OCI-LY7 (cell line): ENCODE measurements at regions not wholly inside any gene's neighbourhood (a gene's known extent, or its start where the extent isn't known, plus 50 kb on each side); places are given as distances from the start of the nearest gene placed in this dataset.
"Not testable (repeated sequence)": the region's sequence is repeated elsewhere in the genome, so short reads cannot be mapped to it uniquely, and the experiment has no call there.

Source experiments
- BruUV-seq: library from RNA; stranded (reverse); fragments of 400-500 nt; replicated peaks from 2 replicates; lab custom pipeline; 2021; lab: Mats Ljungman, UMichigan
- CTCF ChIA-PET: fragments of 300-600 bp; sonication (Branson Sonifier 250); formaldehyde crosslinking; loops from one replicate; lab custom pipeline; 2022; ENCODE audit warnings: antibody characterized with exemption; ENCODE audit not compliant: unreplicated experiment; lab: Charles Lee
- POLR2A ChIA-PET: fragments of 300-600 bp; sonication (Branson Sonifier 250); formaldehyde crosslinking; loops from one replicate; lab custom pipeline; 2022; ENCODE audit warnings: antibody characterized with exemption; lab: Charles Lee
- DNase-seq: peaks from one replicate; pipeline ENCODE4 v3.0.0-alpha.2; 2015; ENCODE audit warnings: low spot score
- H2AFZ ChIP-seq: fragments of 200-600 bp; sonication (generic), shearing (Covaris generic); 2 replicates; pipeline ENCODE4 v1.6.1; 2014; ENCODE audit warnings: mild to moderate bottlenecking, antibody characterized with exemption, low read length, moderate library complexity
- H3K27ac ChIP-seq: fragments of 200-600 bp; sonication (generic); 2 replicates; pipeline ENCODE4 v1.5.1; 2014; ENCODE audit warnings: mixed run types, low read depth, mild to moderate bottlenecking, moderate library complexity, low read length, inconsistent platforms; ENCODE audit not compliant: poor library complexity, severe bottlenecking
- H3K36me3 ChIP-seq: fragments of 200-600 bp; sonication (generic); 2 replicates; pipeline ENCODE4 v1.6.1; 2014; ENCODE audit warnings: mild to moderate bottlenecking, antibody characterized with exemption, low read length, moderate library complexity, mixed read lengths; ENCODE audit not compliant: insufficient read depth
- H3K4me1 ChIP-seq: fragments of 200-600 bp; sonication (generic); 2 replicates; pipeline ENCODE4 v1.5.1; 2014; ENCODE audit warnings: mild to moderate bottlenecking, low read length; ENCODE audit not compliant: insufficient read depth, poor library complexity, severe bottlenecking
- H3K4me2 ChIP-seq: fragments of 200-600 bp; sonication (generic); 2 replicates; pipeline ENCODE4 v1.6.1; 2014; ENCODE audit warnings: mild to moderate bottlenecking, low read length
- H3K4me3 ChIP-seq: fragments of 200-600 bp; sonication (generic); 2 replicates; pipeline ENCODE4 v1.5.1; 2014; ENCODE audit warnings: mild to moderate bottlenecking, low read depth, low read length; ENCODE audit not compliant: poor library complexity, severe bottlenecking
- H3K79me2 ChIP-seq: fragments of 200-600 bp; sonication (generic); 2 replicates; pipeline ENCODE4 v1.6.1; 2016; ENCODE audit warnings: low read depth, mild to moderate bottlenecking, low read length, moderate library complexity, mixed read lengths; ENCODE audit not compliant: insufficient read depth
- H3K9me2 ChIP-seq: fragments of 200-600 bp; sonication (generic); 2 replicates; pipeline ENCODE4 v1.6.1; 2016; ENCODE audit warnings: mild to moderate bottlenecking, low read length, mixed read lengths; ENCODE audit not compliant: insufficient read depth
- H3K9me3 ChIP-seq: fragments of 200-600 bp; sonication (generic); 2 replicates; pipeline ENCODE4 v1.6.1; 2014; ENCODE audit warnings: mild to moderate bottlenecking, mixed run types, low read length, mixed read lengths
- H4K20me1 ChIP-seq: fragments of 200-600 bp; sonication (generic); 2 replicates; pipeline ENCODE4 v1.6.1; 2014; ENCODE audit warnings: mild to moderate bottlenecking, antibody characterized with exemption, low read length, moderate library complexity, mixed read lengths; ENCODE audit not compliant: insufficient read depth
- EZH2phosphoT487 ChIP-seq: fragments of 200-600 bp; sonication (generic); IDR thresholded peaks from 2 replicates; pipeline ENCODE4 v1.6.1; 2018; ENCODE audit warnings: low read depth, borderline replicate concordance, mild to moderate bottlenecking, mixed run types, antibody characterized with exemption, low read length, moderate library complexity, mixed read lengths
- intact Hi-C: fragments of 100-400 bp; cut with micrococcal nuclease; formaldehyde crosslinking; loops from one replicate; pipeline ENCODE4 v1.10.0; 2022; ENCODE audit not compliant: unreplicated experiment
- TF ChIP-seq, protein P1 (sequence below): fragments of 200-600 bp; sonication (generic); conservative IDR thresholded peaks from 2 replicates; pipeline ENCODE4 v1.5.1; 2014; ENCODE audit warnings: mild to moderate bottlenecking, antibody characterized with exemption, low read length, moderate library complexity, mixed read lengths

DNA sequence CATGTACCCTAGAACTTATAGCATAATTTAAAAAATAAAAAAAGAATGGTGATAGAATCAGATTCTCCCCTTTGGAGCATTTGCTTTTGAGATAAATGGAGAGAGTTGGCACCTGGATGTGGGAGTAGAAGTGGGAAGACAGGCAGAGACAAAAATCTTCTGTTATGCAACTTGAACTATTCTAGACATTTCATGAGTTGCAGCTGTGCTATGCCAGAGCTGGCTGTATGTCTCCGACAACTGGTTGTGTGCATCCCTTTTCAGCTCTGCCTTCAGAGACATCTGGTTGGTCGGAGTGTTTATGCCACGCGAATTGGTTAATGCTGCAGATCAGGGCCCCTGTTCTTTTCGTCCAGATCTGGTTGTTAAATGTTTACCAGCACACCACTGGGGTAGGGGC is 161.3 kb downstream of the JRKL start:
- no peak for DNase-seq
- no peaks in the 10 kb centered on the region for H3K9me3 ChIP-seq
- H3K27ac ChIP-seq = no peak overlapping the region
- intact Hi-C loops = no loop called here
- CTCF ChIA-PET = no interaction called here
- BruUV-seq = no TSS peak
- POLR2A ChIA-PET = no interaction called here
- no peaks in the 10 kb centered on the region for H3K36me3 ChIP-seq
- no peak overlapping the region for H2AFZ ChIP-seq
- H3K4me3 ChIP-seq = no peak overlapping the region
- no peaks in the 10 kb centered on the region for H4K20me1 ChIP-seq
- no peak for TF ChIP-seq EZH2phosphoT487
- TF ChIP-seq, protein P1, sequence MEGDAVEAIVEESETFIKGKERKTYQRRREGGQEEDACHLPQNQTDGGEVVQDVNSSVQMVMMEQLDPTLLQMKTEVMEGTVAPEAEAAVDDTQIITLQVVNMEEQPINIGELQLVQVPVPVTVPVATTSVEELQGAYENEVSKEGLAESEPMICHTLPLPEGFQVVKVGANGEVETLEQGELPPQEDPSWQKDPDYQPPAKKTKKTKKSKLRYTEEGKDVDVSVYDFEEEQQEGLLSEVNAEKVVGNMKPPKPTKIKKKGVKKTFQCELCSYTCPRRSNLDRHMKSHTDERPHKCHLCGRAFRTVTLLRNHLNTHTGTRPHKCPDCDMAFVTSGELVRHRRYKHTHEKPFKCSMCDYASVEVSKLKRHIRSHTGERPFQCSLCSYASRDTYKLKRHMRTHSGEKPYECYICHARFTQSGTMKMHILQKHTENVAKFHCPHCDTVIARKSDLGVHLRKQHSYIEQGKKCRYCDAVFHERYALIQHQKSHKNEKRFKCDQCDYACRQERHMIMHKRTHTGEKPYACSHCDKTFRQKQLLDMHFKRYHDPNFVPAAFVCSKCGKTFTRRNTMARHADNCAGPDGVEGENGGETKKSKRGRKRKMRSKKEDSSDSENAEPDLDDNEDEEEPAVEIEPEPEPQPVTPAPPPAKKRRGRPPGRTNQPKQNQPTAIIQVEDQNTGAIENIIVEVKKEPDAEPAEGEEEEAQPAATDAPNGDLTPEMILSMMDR = no peak
- no peaks in the 10 kb centered on the region for H3K9me2 ChIP-seq
- H3K4me1 ChIP-seq = no peaks in the 10 kb centered on the region
- no peaks in the 10 kb centered on the region for H3K79me2 ChIP-seq
- H3K4me2 ChIP-seq = no peak overlapping the region

DNA sequence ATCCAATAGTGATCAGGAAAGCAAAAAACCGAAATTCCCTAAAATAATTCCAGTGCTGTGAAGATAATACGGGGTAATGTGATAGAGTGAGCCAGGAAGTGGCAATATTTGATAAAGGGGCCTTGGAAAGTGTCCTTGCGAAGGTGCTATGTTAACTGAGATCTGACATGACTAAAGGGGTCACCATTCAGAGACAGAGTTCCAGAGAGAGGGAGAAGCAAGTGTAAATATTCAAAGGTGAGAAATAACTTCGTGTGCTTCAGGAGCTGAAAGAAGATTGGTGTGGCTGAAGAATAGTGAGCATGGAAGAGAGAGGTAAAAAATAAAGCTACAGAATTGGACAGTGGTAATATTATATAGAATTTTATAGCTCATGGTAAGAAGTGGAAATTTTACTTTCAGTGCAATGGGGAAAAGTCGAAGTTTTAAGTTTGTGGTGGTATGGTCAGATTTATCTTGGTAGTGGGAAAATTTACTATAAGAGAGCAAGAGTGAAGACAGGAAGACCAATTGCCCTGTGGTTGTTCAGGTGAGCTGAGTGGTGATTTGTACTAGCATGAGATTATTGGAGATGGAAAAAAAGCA is 164.5 kb downstream of the JRKL start:
- intact Hi-C loops = no loop called here
- POLR2A ChIA-PET = interaction anchor here (1.2 kb wide), 1 partner anchor 25 kb away, joined by 3 read pairs; no protein-coding TSS in a partner anchor
- TF ChIP-seq EZH2phosphoT487 = no peak
- TF ChIP-seq, protein P1 = no peak
- Histone ChIP-seq H3K36me3 (no peaks in the 10 kb centered on the region), H4K20me1 (no peaks in the 10 kb centered on the region), H3K79me2 (no peaks in the 10 kb centered on the region), H3K27ac (no peak overlapping the region), H2AFZ (no peak overlapping the region), H3K4me2 (no peak overlapping the region), H3K9me3 (no peaks in the 10 kb centered on the region), H3K4me1 (no peaks in the 10 kb centered on the region), H3K9me2 (no peaks in the 10 kb centered on the region), H3K4me3 (no peak overlapping the region)
- CTCF ChIA-PET = no interaction called here
- DNase-seq = no peak
- BruUV-seq = no TSS peak

DNA sequence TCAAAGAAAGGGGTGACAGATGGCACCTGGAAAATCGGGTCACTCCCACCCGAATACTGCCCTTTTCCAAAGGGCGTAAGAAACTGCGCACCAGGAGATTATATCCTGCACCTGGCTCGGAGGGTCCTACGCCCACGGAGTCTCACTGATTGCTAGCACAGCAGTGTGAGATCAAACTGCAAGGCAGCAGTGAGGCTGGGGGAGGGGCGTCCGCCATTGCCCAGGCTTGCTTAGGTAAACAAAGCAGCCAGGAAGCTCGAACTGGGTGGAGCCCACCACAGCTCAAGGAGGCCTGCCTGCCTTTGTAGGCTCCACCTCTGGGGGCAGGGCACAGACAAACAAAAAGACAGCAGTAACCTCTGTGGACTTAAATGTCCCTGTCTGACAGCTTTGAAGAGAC is 166.0 kb downstream of the JRKL start:
- H3K27ac ChIP-seq, H3K4me2 ChIP-seq, H3K79me2 ChIP-seq, H3K9me2 ChIP-seq, H3K4me3 ChIP-seq, H4K20me1 ChIP-seq, H3K4me1 ChIP-seq, POLR2A ChIA-PET, BruUV-seq, H2AFZ ChIP-seq, CTCF ChIA-PET, intact Hi-C loops, H3K9me3 ChIP-seq, DNase-seq, H3K36me3 ChIP-seq: not testable (repeated sequence)

GRCh38 chr11:96560727-96561126 is 170.9 kb downstream of the JRKL start:
- H3K4me2 ChIP-seq, BruUV-seq, CTCF ChIA-PET, H3K79me2 ChIP-seq, H3K4me1 ChIP-seq, H3K27ac ChIP-seq, H4K20me1 ChIP-seq, DNase-seq, H3K36me3 ChIP-seq, POLR2A ChIA-PET, H3K9me3 ChIP-seq, H3K4me3 ChIP-seq, H3K9me2 ChIP-seq, H2AFZ ChIP-seq, intact Hi-C loops: not testable (repeated sequence)
